Transverse colon (tissue), 4 donors: ENCODE measurements at regions not wholly inside any gene's neighbourhood (a gene's known extent, or its start where the extent isn't known, plus 50 kb on each side); places are given as distances from the start of the nearest gene placed in this dataset.

ENCODE experiments used
- EP300 ChIP-seq: sonication (generic); formaldehyde crosslinking; IDR thresholded peaks from one replicate; pipeline ENCODE4 v1.6.1; 2017; ENCODE audit warnings: antibody characterized with exemption, low read depth
- POLR2A ChIP-seq: fragments of 450-650 bp; IDR thresholded peaks from one replicate; pipeline ENCODE4 v1.6.1; 2016; ENCODE audit warnings: antibody characterized with exemption, mild to moderate bottlenecking, moderate library complexity
- POLR2AphosphoS5 ChIP-seq, 3 donors: sonication (generic); formaldehyde crosslinking; IDR thresholded peaks; one replicate each; pipeline ENCODE4 v1.6.1; 2016; ENCODE audit warnings: antibody characterized with exemption in 3 of 3
- TF ChIP-seq, protein P1 (sequence below), 5 experiments: fragments of 200-600 bp in 3 of 5; fragments of 450-650 bp in 2 of 5; sonication (generic) in 3 of 5; IDR thresholded peaks; 1 replicate in 2 of 5; 2 replicates in 3 of 5; pipeline ENCODE4 v1.5.1; 2016 to 2017; ENCODE audit warnings: antibody characterized with exemption in 5 of 5, inconsistent platforms in 3 of 5, mild to moderate bottlenecking in 2 of 5, moderate library complexity in 1 of 5

DNA sequence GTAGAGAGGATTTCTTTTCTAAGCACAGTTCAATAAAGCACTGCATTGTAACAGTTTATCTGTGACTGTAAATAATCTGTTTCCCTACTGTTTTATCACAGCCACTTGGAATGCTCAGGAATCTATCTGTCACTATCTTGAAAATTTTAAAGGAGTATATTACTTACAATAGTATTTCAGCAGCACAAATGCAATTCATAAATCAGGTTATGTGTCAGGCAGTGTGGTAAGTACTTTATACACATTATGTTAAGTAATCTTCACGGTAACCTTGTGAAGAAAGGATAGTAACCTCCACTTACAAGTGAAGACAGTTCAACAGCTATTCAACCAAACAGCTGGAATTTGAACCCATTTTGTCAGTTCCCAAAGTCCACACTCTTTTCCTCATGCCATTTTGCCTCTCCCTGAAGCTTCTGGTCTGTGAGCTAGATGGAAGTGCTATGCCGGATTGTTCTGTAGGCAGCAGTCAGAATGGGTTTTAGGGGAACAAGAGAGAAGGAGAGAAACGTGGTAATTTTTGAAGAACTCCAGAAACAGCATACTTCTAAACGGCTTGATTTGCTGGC is 125.0 kb downstream of the KLF12 start:
- TF ChIP-seq, protein P1, sequence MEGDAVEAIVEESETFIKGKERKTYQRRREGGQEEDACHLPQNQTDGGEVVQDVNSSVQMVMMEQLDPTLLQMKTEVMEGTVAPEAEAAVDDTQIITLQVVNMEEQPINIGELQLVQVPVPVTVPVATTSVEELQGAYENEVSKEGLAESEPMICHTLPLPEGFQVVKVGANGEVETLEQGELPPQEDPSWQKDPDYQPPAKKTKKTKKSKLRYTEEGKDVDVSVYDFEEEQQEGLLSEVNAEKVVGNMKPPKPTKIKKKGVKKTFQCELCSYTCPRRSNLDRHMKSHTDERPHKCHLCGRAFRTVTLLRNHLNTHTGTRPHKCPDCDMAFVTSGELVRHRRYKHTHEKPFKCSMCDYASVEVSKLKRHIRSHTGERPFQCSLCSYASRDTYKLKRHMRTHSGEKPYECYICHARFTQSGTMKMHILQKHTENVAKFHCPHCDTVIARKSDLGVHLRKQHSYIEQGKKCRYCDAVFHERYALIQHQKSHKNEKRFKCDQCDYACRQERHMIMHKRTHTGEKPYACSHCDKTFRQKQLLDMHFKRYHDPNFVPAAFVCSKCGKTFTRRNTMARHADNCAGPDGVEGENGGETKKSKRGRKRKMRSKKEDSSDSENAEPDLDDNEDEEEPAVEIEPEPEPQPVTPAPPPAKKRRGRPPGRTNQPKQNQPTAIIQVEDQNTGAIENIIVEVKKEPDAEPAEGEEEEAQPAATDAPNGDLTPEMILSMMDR (IDR thresholded peaks at IDR 0.05) = no peak
- TF ChIP-seq EP300 (no peak), POLR2A (no peak), POLR2AphosphoS5 (IDR thresholded peaks at IDR 0.05) (no peak)
